AG04450 (cell line): ENCODE measurements at regions not wholly inside any gene's neighbourhood (a gene's known extent, or its start where the extent isn't known, plus 50 kb on each side); places are given as distances from the start of the nearest gene placed in this dataset. TPM values are rescaled to one million over a fixed set of nuclear protein-coding genes. Genes with fewer than 3 reads are reported as not detected.

Experiments
- CTCF ChIA-PET: fragments of 300-600, 350-600 bp; formaldehyde crosslinking; extraction: SDS; loops from one replicate; lab custom pipeline; 2022; ENCODE audit warnings: antibody characterized with exemption, inconsistent platforms; lab: Charles Lee
- POLR2A ChIA-PET: fragments of 350-600 bp; formaldehyde crosslinking; extraction: SDS; loops from one replicate; lab custom pipeline; 2021; ENCODE audit warnings: antibody characterized with exemption, inconsistent platforms; lab: Yijun Ruan, JAX
- DNase-seq: peaks from one replicate; pipeline ENCODE4 v3.0.0-alpha.2; 2011; ENCODE audit warnings: low read depth, low spot score
- H3K27ac ChIP-seq: one replicate; pipeline ENCODE4 v1.5.1; 2012; ENCODE audit warnings: low read depth, low read length, control low read depth
- H3K27me3 ChIP-seq: one replicate; pipeline ENCODE4 v1.6.0; 2012; ENCODE audit warnings: low read length; ENCODE audit not compliant: control insufficient read depth, insufficient read depth
- H3K4me3 ChIP-seq: 2 replicates; pipeline ENCODE4 v1.5.1; 2011; ENCODE audit warnings: mild to moderate bottlenecking, low read depth, low read length, control low read depth
- H3K9me3 ChIP-seq: 2 replicates; pipeline ENCODE4 v1.5.1; 2012; ENCODE audit warnings: low read length; ENCODE audit not compliant: control insufficient read depth, insufficient read depth
- CTCF ChIP-seq: IDR thresholded peaks from 2 replicates; pipeline ENCODE4 v1.5.1; 2011; ENCODE audit warnings: low read depth, low read length, control low read depth, inconsistent platforms
- small RNA-seq: library from RNA; depleted of rRNA; stranded (forward); fragments of <200 nt; gene quantifications from one replicate; pipeline ENCODE3, GENCODE V24; 2012; ENCODE audit warnings: low read depth; ENCODE audit not compliant: insufficient read length

- CTCF ChIA-PET = no interaction called here
Observed at GRCh38 chr12:29858270-29858786, 74.6 kb upstream of the TMTC1 start.

GRCh38 chr12:29847246-29847645 is 63.5 kb upstream of the TMTC1 start:
- no peak overlapping the region for H3K4me3 ChIP-seq

More at GRCh38 chr12:29858270-29858786, 74.6 kb upstream of the TMTC1 start:
- no peak for DNase-seq
- H3K9me3 ChIP-seq = no peaks in the 10 kb centered on the region
- H3K27ac ChIP-seq = no peak overlapping the region
- H3K4me3 ChIP-seq = no peak overlapping the region
- no peaks in the 10 kb centered on the region for H3K27me3 ChIP-seq
- TF ChIP-seq CTCF = no peak
- POLR2A ChIA-PET = no interaction called here

GRCh38 chr12:29844667-29845066 is 60.9 kb upstream of the TMTC1 start:
- no peak for DNase-seq
- POLR2A ChIA-PET = no interaction called here
- Histone ChIP-seq H3K9me3 (peaks cover 5% of the 10 kb centered on the region), H3K4me3 (no peak overlapping the region), H3K27me3 (no peaks in the 10 kb centered on the region), H3K27ac (no peak overlapping the region)
- no peak for TF ChIP-seq CTCF
- CTCF ChIA-PET = no interaction called here

More at GRCh38 chr12:29847246-29847645, 63.5 kb upstream of the TMTC1 start:
- no peak for DNase-seq
- TF ChIP-seq CTCF = no peak
- POLR2A ChIA-PET = no interaction called here
- CTCF ChIA-PET = no interaction called here
- no peaks in the 10 kb centered on the region for H3K27me3 ChIP-seq
- H3K27ac ChIP-seq = no peak overlapping the region
- H3K9me3 ChIP-seq = peaks cover 5% of the 10 kb centered on the region

- POLR2A ChIA-PET = no interaction called here
Observed at GRCh38 chr12:29843036-29843435, 59.3 kb upstream of the TMTC1 start.

GRCh38 chr12:29838768-29839167 is 55.0 kb upstream of the TMTC1 start:
- H3K9me3 ChIP-seq = no peaks in the 10 kb centered on the region
- CTCF ChIA-PET = no interaction called here

More at GRCh38 chr12:29843036-29843435, 59.3 kb upstream of the TMTC1 start:
- Histone ChIP-seq H3K9me3 (no peaks in the 10 kb centered on the region), H3K27ac (no peak overlapping the region), H3K4me3 (no peak overlapping the region), H3K27me3 (no peaks in the 10 kb centered on the region)
- CTCF ChIA-PET = no interaction called here
- no peak for DNase-seq
- no peak for TF ChIP-seq CTCF

More at GRCh38 chr12:29838768-29839167, 55.0 kb upstream of the TMTC1 start:
- DNase-seq = no peak
- no peak for TF ChIP-seq CTCF
- Histone ChIP-seq H3K27ac (no peak overlapping the region), H3K4me3 (no peak overlapping the region), H3K27me3 (no peaks in the 10 kb centered on the region)
- POLR2A ChIA-PET = no interaction called here

Small RNA genes lying in the stretch of these regions (small RNA-seq; reads per million reads assigned to genes)
- gene AC023511.2 = not detected
- not detected for gene RNA5SP356
